GM12872 (cell line): ENCODE measurements at regions not wholly inside any gene's neighbourhood (a gene's known extent, or its start where the extent isn't known, plus 50 kb on each side); places are given as distances from the start of the nearest gene placed in this dataset.

Experiments
- TF ChIP-seq, protein P1 (sequence below): IDR thresholded peaks from 3 replicates; pipeline ENCODE4 v1.5.1; 2011; ENCODE audit warnings: low read depth, mild to moderate bottlenecking, low read length, moderate library complexity; ENCODE audit not compliant: insufficient read depth

GRCh38 chr1:189681252-189681919 lies 796.3 kb downstream of the BRINP3 start:
- TF ChIP-seq, protein P1, sequence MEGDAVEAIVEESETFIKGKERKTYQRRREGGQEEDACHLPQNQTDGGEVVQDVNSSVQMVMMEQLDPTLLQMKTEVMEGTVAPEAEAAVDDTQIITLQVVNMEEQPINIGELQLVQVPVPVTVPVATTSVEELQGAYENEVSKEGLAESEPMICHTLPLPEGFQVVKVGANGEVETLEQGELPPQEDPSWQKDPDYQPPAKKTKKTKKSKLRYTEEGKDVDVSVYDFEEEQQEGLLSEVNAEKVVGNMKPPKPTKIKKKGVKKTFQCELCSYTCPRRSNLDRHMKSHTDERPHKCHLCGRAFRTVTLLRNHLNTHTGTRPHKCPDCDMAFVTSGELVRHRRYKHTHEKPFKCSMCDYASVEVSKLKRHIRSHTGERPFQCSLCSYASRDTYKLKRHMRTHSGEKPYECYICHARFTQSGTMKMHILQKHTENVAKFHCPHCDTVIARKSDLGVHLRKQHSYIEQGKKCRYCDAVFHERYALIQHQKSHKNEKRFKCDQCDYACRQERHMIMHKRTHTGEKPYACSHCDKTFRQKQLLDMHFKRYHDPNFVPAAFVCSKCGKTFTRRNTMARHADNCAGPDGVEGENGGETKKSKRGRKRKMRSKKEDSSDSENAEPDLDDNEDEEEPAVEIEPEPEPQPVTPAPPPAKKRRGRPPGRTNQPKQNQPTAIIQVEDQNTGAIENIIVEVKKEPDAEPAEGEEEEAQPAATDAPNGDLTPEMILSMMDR, result no peak

- TF ChIP-seq, protein P1, result no peak
These were observed 795.1 kb downstream of the BRINP3 start for GRCh38 chr1:189682591-189682990.

- TF ChIP-seq, protein P1, result no peak
These were observed 791.4 kb downstream of the BRINP3 start for GRCh38 chr1:189686288-189686687.

GRCh38 chr1:189693140-189693539 lies 784.5 kb downstream of the BRINP3 start:
- TF ChIP-seq, protein P1, result no peak

GRCh38 chr1:189696297-189696696 lies 781.4 kb downstream of the BRINP3 start:
- TF ChIP-seq, protein P1, result no peak

GRCh38 chr1:189697113-189697512 lies 780.6 kb downstream of the BRINP3 start:
- TF ChIP-seq, protein P1, result no peak

DNA sequence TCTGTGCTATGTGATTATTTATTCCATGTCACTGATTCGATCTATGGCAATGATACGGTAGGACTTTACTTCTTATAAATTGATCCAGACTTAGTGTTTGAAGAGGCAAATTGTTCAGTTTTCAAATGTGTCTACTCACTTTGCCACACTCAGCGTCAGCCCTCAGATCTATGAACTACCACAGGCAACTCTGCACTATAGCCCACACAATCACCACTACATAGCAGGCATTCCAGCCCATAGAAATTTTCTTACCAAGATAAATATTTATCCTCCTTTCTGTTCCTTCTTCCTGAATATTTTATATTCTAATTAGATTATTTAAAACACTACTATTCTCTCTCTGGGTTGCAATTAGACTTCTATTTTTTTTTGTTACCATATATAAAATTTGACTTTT lies 776.1 kb downstream of the BRINP3 start:
- TF ChIP-seq, protein P1, result no peak
